ENCODE measurements at regions not wholly inside any gene's neighbourhood (a gene's known extent, or its start where the extent isn't known, plus 50 kb on each side); places are given as distances from the start of the nearest gene placed in this dataset.

DNA sequence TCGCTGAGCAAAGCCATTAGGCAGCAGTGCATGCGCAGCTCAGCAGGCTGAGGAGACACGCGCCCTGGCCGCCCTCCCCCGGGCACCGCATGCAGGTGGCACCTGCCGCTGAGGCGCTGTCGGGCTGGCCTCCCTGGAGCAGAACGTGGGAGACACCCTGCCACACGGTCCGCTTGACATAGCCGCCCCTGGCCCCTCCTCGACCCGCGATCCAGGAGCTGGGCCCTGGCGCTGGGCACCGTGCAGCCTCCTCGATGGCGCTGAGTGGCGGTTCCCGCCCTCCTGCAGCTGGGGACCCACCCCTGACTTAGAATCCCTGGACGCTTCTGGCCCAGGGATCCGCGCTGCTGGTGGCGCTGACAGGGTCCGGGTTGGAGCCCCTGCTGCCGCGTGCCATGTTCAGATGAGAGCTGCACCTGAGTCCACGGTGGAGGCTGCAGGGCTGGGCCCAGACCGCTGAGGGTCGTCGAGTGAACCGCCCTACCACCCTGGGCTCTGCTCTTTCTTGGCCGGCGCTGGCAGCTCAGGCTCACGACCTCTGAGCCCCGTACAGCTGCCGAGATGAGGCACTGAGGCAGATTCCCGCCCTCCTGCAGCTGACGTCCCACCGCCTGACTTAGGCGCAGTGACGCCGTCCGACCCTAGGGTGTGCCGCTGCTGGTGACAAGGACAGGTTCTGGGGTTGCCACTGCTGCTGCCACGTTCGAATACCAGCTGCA is 116.8 kb downstream of the OR13A1 start (continued):
- peak; percentile 23 to 37; a peak in 1 of 4 replicates for TF ChIP-seq NRF1 (conservative IDR thresholded peaks at IDR 0.05 in 1 of 2, IDR thresholded peaks at IDR 0.05 in 1 of 2)
- no peak for TF ChIP-seq GTF2A2 (tag; IDR thresholded peaks at IDR 0.05)

DNA sequence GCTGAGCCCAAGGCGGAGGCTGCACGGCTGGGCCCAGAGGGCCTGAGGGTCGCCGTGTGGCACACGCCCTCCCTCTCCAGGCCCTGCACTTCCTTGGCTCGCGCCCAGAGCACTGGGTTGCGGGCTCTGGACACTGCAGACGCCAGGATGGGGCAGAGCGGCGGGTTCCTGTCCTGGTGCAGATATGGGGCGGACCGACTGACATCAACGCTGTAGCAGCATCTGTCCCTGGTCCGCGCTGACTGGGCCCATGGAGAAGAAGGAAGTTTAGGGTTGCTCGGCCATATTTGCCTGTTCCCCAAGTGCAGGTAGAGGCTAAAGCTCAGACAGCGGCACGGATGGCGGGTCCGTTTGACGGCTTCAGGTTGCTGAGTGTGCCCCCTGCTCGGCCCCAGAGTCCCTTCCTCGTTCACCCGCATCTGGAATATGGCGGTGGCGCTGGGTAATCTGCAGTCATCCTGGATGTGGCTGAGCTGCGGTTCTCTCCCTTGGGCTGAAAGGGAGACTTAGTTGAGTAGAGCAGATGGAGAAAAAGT is 116.1 kb downstream of the OR13A1 start:
- Histone ChIP-seq H3K79me2 (ENCODE audit: control insufficient read depth, insufficient read depth, low read length) (no peaks in the 10 kb centered on the region), H3K4me3 (no peak overlapping the region), H3K9me3 (replicated peaks; ENCODE audit: control insufficient read depth, insufficient read depth, low read depth, low read length) (no peaks in the 10 kb centered on the region), H3K9ac (ENCODE audit: insufficient read depth in 1 of 2, low read depth in 2 of 2, low read length in 2 of 2) (peak overlapping the region in 1 of 2 experiments; percentile 29; a peak in 1 of 4 replicates), H3K27ac (ENCODE audit: extremely low read depth, low read depth, low read length) (no peak overlapping the region), H3K4me2 (ENCODE audit: insufficient read depth, low read length) (peak overlapping the region; percentile 9; the same call in 1 of the 2 replicates), H4K20me1 (replicated peaks; ENCODE audit: control insufficient read depth, insufficient read depth, low read length) (no peaks in the 10 kb centered on the region), H3K4me1 (replicated peaks in 1 of 2; ENCODE audit: control insufficient read depth in 2 of 2, insufficient read depth in 2 of 2, low read length in 2 of 2) (peaks cover 0 to 19% of the 10 kb centered on the region in 2 experiments; a peak in 3 of 5 replicates), H3K36me3 (ENCODE audit: control insufficient read depth, insufficient read depth, low read length) (no peaks in the 10 kb centered on the region), H3K27me3 (ENCODE audit: control insufficient read depth in 2 of 2, insufficient read depth in 2 of 2, low read length in 2 of 2) (peaks cover 0 to 18% of the 10 kb centered on the region in 2 experiments; a peak in 2 of 5 replicates), H3K9me1 (ENCODE audit: control insufficient read depth, insufficient read depth, low read length) (no peaks in the 10 kb centered on the region), H2AFZ (ENCODE audit: low read depth, low read length) (peak overlapping the region; percentile 57; the same call in 1 of the 2 replicates)
- DNase-seq (ENCODE audit: extremely low read depth in 1 of 4, low spot score in 3 of 4) (no peak), FAIRE-seq (no peak), ATAC-seq (peak; percentile 39; the same call in 1 of the 3 replicates)
- CTCF ChIA-PET (ENCODE audit: low intra/inter-chr PET ratio): no interaction called here
- in situ Hi-C loops (cut with MboI): no loop called here
- no TSS peak for BruUV-seq (replicated peaks)
- POLR2A ChIA-PET: interaction anchor here (1.0 kb wide), 1 partner anchor 12 kb away, joined by 3 read pairs; no protein-coding TSS in a partner anchor
- intact Hi-C loops (cut with micrococcal nuclease): no loop called here
- WGBS (ENCODE audit: insufficient coverage, low coverage, missing lambda C conversion rate): 38% methylated on average over 28 of the region's 28 CpGs
- TF ChIP-seq ZNF3 (CRISPR knock-in tag; IDR thresholded peaks at IDR 0.05): no peak
- TF ChIP-seq SMARCC2 (IDR thresholded peaks at IDR 0.05; ENCODE audit: low read depth): no peak
- TF ChIP-seq GABPB2 (CRISPR knock-in tag; conservative IDR thresholded peaks at IDR 0.05): no peak
- TF ChIP-seq MYC (IDR thresholded peaks at IDR 0.05; ENCODE audit: low read depth, low read length): no peak
- no peak for TF ChIP-seq MYC (CRISPR knock-in tag; IDR thresholded peaks at IDR 0.05; ENCODE audit: borderline replicate concordance, low read depth)
- TF ChIP-seq KDM5B (IDR thresholded peaks at IDR 0.05; ENCODE audit: insufficient replicate concordance, low read depth, low read length): no peak
- TF ChIP-seq MYNN (IDR thresholded peaks at IDR 0.05): no peak
- TF ChIP-seq MYNN (CRISPR knock-in tag; IDR thresholded peaks at IDR 0.05): no peak
- TF ChIP-seq, protein P1, sequence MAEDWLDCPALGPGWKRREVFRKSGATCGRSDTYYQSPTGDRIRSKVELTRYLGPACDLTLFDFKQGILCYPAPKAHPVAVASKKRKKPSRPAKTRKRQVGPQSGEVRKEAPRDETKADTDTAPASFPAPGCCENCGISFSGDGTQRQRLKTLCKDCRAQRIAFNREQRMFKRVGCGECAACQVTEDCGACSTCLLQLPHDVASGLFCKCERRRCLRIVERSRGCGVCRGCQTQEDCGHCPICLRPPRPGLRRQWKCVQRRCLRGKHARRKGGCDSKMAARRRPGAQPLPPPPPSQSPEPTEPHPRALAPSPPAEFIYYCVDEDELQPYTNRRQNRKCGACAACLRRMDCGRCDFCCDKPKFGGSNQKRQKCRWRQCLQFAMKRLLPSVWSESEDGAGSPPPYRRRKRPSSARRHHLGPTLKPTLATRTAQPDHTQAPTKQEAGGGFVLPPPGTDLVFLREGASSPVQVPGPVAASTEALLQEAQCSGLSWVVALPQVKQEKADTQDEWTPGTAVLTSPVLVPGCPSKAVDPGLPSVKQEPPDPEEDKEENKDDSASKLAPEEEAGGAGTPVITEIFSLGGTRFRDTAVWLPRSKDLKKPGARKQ (CRISPR knock-in tag; IDR thresholded peaks at IDR 0.05): no peak
- TF ChIP-seq, protein P2, sequence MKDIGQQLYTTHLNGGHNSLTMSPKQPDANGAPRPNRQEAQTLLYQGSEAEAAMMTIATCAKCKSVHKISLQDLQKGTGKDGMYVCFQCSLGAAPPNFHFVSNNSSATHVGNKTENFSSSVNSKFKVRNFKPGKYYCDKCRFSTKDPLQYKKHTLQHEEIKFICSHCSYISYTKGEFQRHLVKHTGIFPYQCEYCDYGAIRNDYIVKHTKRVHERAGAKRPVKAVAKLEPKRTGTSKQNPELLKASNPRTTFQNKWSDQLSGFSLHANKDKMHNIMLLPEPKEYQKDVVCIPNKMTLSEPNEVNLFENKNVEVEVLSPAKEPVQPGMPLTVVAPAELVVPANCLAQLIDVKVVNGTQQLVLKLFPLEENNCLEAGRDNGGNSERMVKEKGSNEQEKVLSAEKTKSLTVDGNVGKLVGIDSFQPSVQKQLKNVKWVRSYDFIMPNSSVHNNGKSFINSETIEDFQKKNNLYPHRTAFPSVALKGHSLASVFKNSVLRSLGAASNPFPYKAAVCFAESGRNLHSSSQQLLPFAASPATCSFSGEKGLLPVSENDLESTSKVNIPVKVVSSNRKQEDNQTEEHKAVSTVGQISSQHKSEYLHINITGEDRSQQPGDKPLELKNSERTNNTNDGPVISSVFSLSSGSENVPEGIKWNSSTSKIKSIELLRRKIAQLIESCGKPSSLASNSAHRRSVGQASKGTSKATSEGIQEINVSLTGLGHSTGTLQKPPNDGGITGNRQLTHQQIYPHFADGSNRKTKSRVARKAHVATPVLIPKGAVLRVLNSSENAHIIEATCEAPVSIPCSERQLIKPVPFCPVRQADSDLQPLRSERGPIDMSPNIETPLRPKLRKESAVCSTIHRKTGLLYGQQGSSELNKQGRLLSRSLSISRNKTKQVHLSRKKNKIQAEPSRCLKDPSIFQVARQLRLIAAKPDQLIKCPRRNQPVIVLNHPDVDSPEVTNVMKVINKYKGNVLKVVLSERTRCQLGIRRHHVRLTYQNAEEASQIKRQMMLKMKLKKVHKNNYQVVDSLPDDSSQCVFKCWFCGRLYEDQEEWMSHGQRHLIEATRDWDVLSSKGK (CRISPR knock-in tag; IDR thresholded peaks at IDR 0.05): no peak
- TF ChIP-seq ZNF586 (CRISPR knock-in tag; conservative IDR thresholded peaks at IDR 0.05): no peak
- no peak for TF ChIP-seq ZNF77 (CRISPR knock-in tag; IDR thresholded peaks at IDR 0.05)
- TF ChIP-seq CREM (IDR thresholded peaks at IDR 0.05; ENCODE audit: low read depth): no peak

All from K562 (cell line).